ENCODE measurements at regions not wholly inside any gene's neighbourhood (a gene's known extent, or its start where the extent isn't known, plus 50 kb on each side); places are given as distances from the start of the nearest gene placed in this dataset.

- DNase-seq = no peak
Measured at GRCh38 chr4:180637616-180638015, 1605.6 kb upstream of the TENM3 start.

- no peak for DNase-seq
Measured at GRCh38 chr4:180640193-180640592, 1603.0 kb upstream of the TENM3 start.

GRCh38 chr4:180641495-180641894 lies 1601.7 kb upstream of the TENM3 start:
- DNase-seq = no peak

- DNase-seq = no peak
Measured at GRCh38 chr4:180642732-180643131, 1600.5 kb upstream of the TENM3 start.

- DNase-seq = no peak
Measured at GRCh38 chr4:180650273-180650672, 1592.9 kb upstream of the TENM3 start.

- DNase-seq = no peak
Measured at GRCh38 chr4:180652533-180652932, 1590.7 kb upstream of the TENM3 start.

GRCh38 chr4:180655886-180656285 lies 1587.3 kb upstream of the TENM3 start:
- no peak for DNase-seq

- no peak for DNase-seq
Measured at GRCh38 chr4:180657881-180658280, 1585.3 kb upstream of the TENM3 start.

- DNase-seq = peak; percentile 45
Measured at GRCh38 chr4:180664766-180665368, 1578.3 kb upstream of the TENM3 start.

- no peak for DNase-seq
Measured at GRCh38 chr4:180665481-180665880, 1577.7 kb upstream of the TENM3 start.

GRCh38 chr4:180665994-180666824 lies 1577.0 kb upstream of the TENM3 start:
- peak; percentile 38 for DNase-seq

GRCh38 chr4:180668732-180669131 lies 1574.5 kb upstream of the TENM3 start:
- DNase-seq = no peak

GRCh38 chr4:180669680-180670079 lies 1573.5 kb upstream of the TENM3 start:
- no peak for DNase-seq

GRCh38 chr4:180674619-180675358 lies 1568.4 kb upstream of the TENM3 start:
- DNase-seq = no peak

GRCh38 chr4:180675359-180675650 lies 1567.9 kb upstream of the TENM3 start:
- DNase-seq = no peak

GRCh38 chr4:180680305-180680704 lies 1562.9 kb upstream of the TENM3 start:
- no peak for DNase-seq

GRCh38 chr4:180682776-180683175 lies 1560.4 kb upstream of the TENM3 start:
- no peak for DNase-seq

GRCh38 chr4:180683186-180683585 lies 1560.0 kb upstream of the TENM3 start:
- no peak for DNase-seq

GRCh38 chr4:180688480-180688879 lies 1554.7 kb upstream of the TENM3 start:
- DNase-seq = no peak

- no peak for DNase-seq
Measured at GRCh38 chr4:180694875-180695274, 1548.3 kb upstream of the TENM3 start.

GRCh38 chr4:180695851-180696250 lies 1547.4 kb upstream of the TENM3 start:
- DNase-seq = no peak

- DNase-seq = no peak
Measured at GRCh38 chr4:180696460-180697092, 1546.6 kb upstream of the TENM3 start.

GRCh38 chr4:180698550-180699195 lies 1544.5 kb upstream of the TENM3 start:
- no peak for DNase-seq
